GM21529 (cell line): ENCODE measurements at regions not wholly inside any gene's neighbourhood (a gene's known extent, or its start where the extent isn't known, plus 50 kb on each side); places are given as distances from the start of the nearest gene placed in this dataset.
A peak's percentile ranks its signal among the peaks of the same experiment; 100 is the strongest.

ENCODE experiments used
- ATAC-seq: cut with Tn5 transposase; IDR thresholded peaks from one replicate; pipeline ENCODE4 v1.9.1; 2021; ENCODE audit not compliant: unreplicated experiment

- no peak for ATAC-seq
Observed at GRCh38 chr2:41865263-41865662, 182.6 kb upstream of the PKDCC start.

DNA sequence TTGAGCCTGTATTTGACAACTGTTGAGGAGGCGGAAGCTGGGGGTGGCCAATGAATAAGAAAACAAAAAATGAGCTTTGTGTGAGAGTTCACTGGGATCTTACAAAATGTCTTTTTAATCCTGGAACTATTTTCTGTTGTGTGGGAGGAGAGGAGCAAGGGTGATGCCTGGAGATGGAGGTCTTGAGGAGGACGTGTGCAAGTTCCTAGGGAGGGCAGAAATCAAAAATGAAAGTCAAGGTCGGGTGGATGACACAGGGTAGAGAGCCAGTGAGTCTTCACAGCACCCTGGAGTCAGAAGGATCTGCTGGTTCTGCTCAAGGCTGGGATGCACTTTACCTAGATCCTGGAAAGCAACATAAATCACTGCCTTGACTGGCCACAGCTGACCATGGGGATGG is 180.3 kb upstream of the PKDCC start:
- no peak for ATAC-seq

DNA sequence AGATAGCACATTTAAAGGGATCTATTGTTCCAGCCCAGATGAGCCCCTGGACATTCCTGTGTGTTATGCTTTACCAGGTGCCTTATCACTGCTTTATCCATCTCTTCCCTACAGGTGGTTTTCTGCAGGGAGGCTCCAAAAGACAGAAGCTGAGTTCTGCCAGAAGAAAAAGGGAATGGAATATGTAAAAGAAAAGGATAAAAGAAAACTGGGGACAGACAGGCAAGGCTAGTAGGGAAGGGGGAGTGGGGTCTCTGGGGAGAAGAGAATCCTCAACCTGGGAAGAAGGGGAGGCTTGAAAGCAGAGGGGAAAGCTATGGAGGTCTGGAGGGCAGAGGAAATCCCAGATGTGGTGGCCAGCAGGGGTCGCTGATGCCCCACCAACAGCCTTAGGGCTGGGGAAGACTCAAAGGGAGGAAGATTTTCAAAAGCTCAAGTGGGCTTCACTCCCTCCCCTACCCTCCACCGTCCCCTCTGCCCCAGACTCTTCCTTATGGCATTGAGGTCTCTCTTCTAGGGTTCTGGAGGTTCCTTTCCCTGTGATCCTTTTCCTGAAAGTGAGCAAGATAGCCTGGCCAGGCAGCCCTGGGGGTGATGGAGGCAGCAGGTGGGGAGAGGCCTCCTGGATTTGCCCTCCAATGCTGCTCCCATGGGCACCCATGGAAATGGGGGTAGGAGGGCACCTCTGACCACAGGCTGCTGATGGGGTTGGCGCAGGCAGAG is 178.1 kb upstream of the PKDCC start:
- ATAC-seq: peak; percentile 65

DNA sequence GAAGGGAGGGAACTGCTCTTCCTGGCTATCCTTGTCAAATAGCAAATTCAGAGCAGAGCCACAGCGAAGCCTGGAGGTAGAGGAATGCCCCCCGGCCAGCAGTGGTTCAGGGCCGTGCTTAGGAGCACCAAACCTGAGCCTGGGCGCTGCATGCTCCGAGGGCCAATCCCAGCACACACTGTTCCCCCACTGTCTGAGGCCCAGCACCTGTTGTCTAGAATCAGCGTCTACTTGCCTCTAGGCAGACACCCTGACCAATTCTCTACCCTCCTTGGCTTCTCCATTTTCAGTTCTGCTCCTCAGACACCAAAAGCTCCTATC is 177.6 kb upstream of the PKDCC start:
- no peak for ATAC-seq

GRCh38 chr2:41871080-41871479 is 176.7 kb upstream of the PKDCC start:
- ATAC-seq: no peak

DNA sequence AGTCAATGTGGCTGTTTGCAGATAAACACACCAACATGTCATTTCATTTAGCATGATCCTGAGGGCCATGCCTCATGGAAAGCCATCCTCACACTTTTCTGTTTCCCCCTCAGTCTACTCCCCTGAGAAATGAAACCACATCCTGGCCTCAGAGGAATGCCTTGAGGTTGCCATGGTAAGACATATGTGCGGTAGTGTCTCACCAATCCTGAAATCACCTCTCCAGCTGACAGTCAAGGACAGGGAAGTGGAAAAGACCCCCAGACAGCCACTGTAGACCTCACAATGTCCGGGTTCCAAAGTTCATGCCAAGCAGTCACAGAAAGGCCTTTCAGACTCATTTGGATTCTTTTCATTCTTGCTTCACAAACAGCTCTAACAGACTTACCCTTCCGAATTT is 175.2 kb upstream of the PKDCC start:
- no peak for ATAC-seq

DNA sequence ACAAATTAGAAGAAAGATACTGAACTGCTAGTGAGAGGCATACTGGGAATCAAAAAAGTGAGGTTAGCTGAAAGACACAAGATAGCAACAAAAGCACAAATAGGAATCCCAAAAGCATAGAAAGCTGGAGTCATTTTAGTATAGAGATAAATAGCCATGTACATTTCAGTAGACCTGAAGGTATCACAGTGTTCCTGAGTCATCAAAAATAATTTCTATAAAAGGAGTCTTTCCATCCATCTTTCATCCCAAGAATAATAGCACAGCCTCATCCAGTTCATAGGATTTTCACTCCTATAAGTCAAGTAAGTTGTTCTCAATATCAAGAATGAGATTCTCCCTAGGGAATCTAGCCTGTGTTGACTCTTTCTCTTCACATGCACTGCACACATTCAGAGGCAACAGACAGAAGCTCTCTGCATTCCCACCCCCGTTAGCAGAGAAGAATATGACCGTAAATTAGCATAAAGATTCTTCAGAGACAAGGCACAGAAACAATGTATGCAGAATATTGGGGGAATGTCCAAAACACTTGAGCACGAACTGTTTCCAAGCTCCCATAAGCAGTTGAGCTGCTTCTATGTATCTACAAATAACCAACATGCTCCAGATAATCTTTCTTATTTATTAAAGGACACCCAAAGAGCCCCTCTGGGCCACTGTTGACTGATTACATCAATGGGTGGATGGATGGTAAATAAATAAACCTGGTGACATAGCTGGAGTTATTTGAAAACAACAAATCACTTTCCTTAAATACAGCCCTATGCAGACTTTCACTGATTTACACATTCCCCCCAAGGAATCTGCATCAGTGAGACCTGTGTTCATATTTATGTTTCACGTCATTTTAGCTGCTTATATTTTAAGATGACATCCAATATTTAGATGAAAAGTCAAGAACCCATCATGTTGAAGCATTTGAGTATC is 174.5 kb upstream of the PKDCC start:
- ATAC-seq: no peak

DNA sequence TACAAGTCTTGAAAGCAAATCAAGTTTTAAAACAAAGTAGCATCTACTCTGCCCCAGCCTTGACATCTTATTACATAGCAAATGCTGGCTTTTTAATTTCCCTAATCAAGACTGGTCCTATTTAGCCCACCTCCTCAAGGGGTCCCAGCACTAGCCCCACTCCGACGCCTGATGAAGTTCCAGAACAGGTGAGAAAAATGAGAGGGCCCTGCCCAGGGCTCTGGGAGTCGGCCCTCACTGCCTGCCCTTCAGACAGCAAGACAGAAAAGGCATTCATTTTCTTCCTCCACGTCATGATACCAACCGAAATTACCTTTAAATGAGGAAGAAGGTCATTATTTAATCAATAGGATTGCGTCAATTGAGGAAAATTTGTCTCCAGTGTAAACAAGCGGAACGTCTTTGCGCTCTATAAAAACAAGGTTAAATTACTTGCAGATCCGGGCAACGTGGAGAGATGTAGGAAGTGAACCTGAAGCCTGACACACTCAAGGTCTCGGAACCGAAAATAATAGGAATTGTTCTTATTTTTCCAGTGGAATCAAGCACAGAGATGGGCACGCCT is 170.6 kb upstream of the PKDCC start:
- ATAC-seq: no peak

DNA sequence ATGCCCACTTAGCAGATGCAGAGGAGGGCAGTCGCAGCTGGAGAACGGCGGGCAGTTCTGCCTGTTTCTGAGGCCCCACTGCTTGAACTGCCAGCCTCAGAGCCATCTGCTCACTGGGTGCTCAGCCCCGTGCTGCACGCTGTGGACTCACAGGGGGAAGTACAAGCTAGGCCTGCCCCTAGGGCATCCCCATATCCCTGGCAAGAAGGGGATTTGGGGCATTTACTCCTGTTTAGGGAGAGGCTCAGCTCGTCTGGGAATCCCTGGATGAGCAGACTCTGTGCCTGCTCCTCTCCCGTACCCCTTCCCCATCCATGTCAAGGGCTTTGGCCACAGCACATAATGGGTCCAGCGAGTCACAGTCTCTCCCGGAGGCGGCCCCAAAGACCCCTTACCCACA is 169.8 kb upstream of the PKDCC start:
- no peak for ATAC-seq

- ATAC-seq: no peak
Observed at GRCh38 chr2:41878716-41879234, 169.0 kb upstream of the PKDCC start.

GRCh38 chr2:41879235-41879916 is 168.4 kb upstream of the PKDCC start:
- ATAC-seq: no peak

GRCh38 chr2:41880561-41881243 is 167.1 kb upstream of the PKDCC start:
- ATAC-seq: no peak

- ATAC-seq: no peak
Observed at GRCh38 chr2:41881249-41881648, 166.6 kb upstream of the PKDCC start.

- no peak for ATAC-seq
Observed at GRCh38 chr2:41884718-41885117, 163.1 kb upstream of the PKDCC start.

- ATAC-seq: no peak
Observed at GRCh38 chr2:41886145-41886664, 161.6 kb upstream of the PKDCC start.

GRCh38 chr2:41886757-41887156 is 161.1 kb upstream of the PKDCC start:
- no peak for ATAC-seq

DNA sequence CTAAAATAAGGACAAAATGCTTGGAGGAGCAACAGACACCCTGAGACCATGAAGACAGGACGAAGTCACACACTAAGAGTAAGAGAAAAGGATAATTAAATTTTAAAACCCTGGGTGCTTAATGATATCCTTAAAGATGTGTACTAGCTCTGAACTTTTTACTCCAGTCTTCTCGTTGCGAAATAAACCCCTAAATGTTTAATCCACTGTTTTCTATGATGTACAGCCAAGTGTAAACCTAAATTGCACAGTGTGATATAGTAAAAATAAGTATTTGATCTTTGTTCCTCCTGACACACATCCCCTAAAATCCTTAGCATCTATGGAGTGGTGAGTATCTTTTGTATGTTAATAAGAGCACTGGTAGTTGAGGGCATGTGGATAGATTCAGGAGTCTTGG is 157.5 kb upstream of the PKDCC start:
- no peak for ATAC-seq

DNA sequence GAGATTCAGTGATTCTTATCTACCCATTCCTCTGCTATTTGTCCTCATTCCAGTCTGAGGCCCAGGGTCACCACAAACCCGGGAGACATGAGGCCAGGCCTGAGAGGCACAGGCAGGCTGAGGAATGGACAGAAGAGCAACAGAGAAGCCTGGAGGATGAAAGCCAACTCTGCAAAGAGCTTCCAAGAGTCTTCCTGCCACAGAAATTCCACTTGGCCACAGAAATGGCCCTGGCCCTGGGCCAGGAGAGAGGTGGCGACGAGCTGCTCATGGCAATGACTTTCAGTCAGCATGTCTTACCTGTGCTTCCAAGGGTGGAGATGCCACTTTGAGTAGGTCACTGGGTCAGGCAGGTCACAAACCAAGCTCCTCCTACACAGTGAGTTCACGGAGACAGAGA is 155.3 kb upstream of the PKDCC start:
- no peak for ATAC-seq

GRCh38 chr2:41894563-41895333 is 153.1 kb upstream of the PKDCC start:
- no peak for ATAC-seq

GRCh38 chr2:41895334-41895664 is 152.5 kb upstream of the PKDCC start:
- no peak for ATAC-seq
